ENCODE measurements at regions not wholly inside any gene's neighbourhood (a gene's known extent, or its start where the extent isn't known, plus 50 kb on each side); places are given as distances from the start of the nearest gene placed in this dataset.

- DNase-seq (ENCODE audit: low spot score) = no peak
These were observed 74.2 kb upstream of the MARCHF10 start for GRCh38 chr17:62882284-62882683.

GRCh38 chr17:62880120-62880519, 72.0 kb upstream of the MARCHF10 start:
- DNase-seq (ENCODE audit: low spot score) = no peak

GRCh38 chr17:62876673-62877405, 68.7 kb upstream of the MARCHF10 start:
- no peak for DNase-seq (ENCODE audit: low spot score)

- no peak for DNase-seq (ENCODE audit: low spot score)
These were observed 67.9 kb upstream of the MARCHF10 start for GRCh38 chr17:62876063-62876462.

GRCh38 chr17:62875296-62875695, 67.2 kb upstream of the MARCHF10 start:
- DNase-seq (ENCODE audit: low spot score) = no peak

GRCh38 chr17:62871291-62871690, 63.2 kb upstream of the MARCHF10 start:
- DNase-seq (ENCODE audit: low spot score) = no peak

- no peak for DNase-seq (ENCODE audit: low spot score)
These were observed 62.4 kb upstream of the MARCHF10 start for GRCh38 chr17:62870552-62870971.

- DNase-seq (ENCODE audit: low spot score) = no peak
These were observed 62.0 kb upstream of the MARCHF10 start for GRCh38 chr17:62870030-62870541.

- no peak for DNase-seq (ENCODE audit: low spot score)
These were observed 60.6 kb upstream of the MARCHF10 start for GRCh38 chr17:62868723-62869122.

- DNase-seq (ENCODE audit: low spot score) = no peak
These were observed 59.9 kb upstream of the MARCHF10 start for GRCh38 chr17:62868008-62868407.

- DNase-seq (ENCODE audit: low spot score) = no peak
These were observed 59.2 kb upstream of the MARCHF10 start for GRCh38 chr17:62867303-62867702.

GRCh38 chr17:62866471-62866870, 58.4 kb upstream of the MARCHF10 start:
- no peak for DNase-seq (ENCODE audit: low spot score)

- DNase-seq (ENCODE audit: low spot score) = no peak
These were observed 57.5 kb upstream of the MARCHF10 start for GRCh38 chr17:62865586-62865985.

GRCh38 chr17:62862251-62862650, 54.1 kb upstream of the MARCHF10 start:
- DNase-seq (ENCODE audit: low spot score) = no peak

GRCh38 chr17:62860962-62861873, 53.1 kb upstream of the MARCHF10 start:
- peak; percentile 61 for DNase-seq (ENCODE audit: low spot score)

GRCh38 chr17:62859146-62859545, 51.0 kb upstream of the MARCHF10 start:
- DNase-seq (ENCODE audit: low spot score) = no peak

All from ureter (tissue), 1 donor.